Endothelial cell of umbilical vein (primary cell): ENCODE measurements at regions not wholly inside any gene's neighbourhood (a gene's known extent, or its start where the extent isn't known, plus 50 kb on each side); places are given as distances from the start of the nearest gene placed in this dataset.

Experiments used
- BruUV-seq: library from RNA; stranded (reverse); fragments of 400-500 nt; replicated peaks from 2 replicates; lab custom pipeline; 2021; lab: Mats Ljungman, UMichigan
- CTCF ChIA-PET: fragments of 300-600, 350-600 bp; sonication (Branson Sonifier 250); formaldehyde crosslinking; loops from one replicate; lab custom pipeline; 2021; ENCODE audit warnings: antibody characterized with exemption, inconsistent platforms; lab: Charles Lee
- POLR2A ChIA-PET: fragments of 300-600, 350-600 bp; sonication (Branson Sonifier 250); formaldehyde crosslinking; loops from one replicate; lab custom pipeline; 2021; ENCODE audit warnings: antibody characterized with exemption, inconsistent platforms; lab: Charles Lee
- DNase-seq: peaks from one replicate; pipeline ENCODE4 v3.0.0-alpha.2; 2011; ENCODE audit warnings: low read depth, low spot score
- FAIRE-seq: peaks from 2 replicates; lab custom pipeline; 2011; peaks lifted over from hg19 to GRCh38; lab: Jason Lieb, UNC
- H2AFZ ChIP-seq: 2 replicates; pipeline ENCODE4 v1.6.0; 2012; ENCODE audit warnings: low read depth, low read length, control low read depth, inconsistent platforms
- H3K27ac ChIP-seq: 2 replicates; pipeline ENCODE4 v1.5.1; 2011; ENCODE audit warnings: low read depth, mild to moderate bottlenecking, control low read depth, low read length, moderate library complexity; ENCODE audit not compliant: insufficient read depth
- H3K27me3 ChIP-seq, 2 experiments: 2 replicates each; pipeline versions ENCODE4 v1.6.0 to v1.6.1; 2011; ENCODE audit warnings: low read length in 2 of 2, mixed read lengths in 1 of 2; ENCODE audit not compliant: control insufficient read depth in 2 of 2, insufficient read depth in 2 of 2
- H3K36me3 ChIP-seq, 2 experiments: 2 replicates in 1 of 2; 3 replicates in 1 of 2; pipeline ENCODE4 v1.5.1; 2011; ENCODE audit warnings: low read length in 2 of 2, mild to moderate bottlenecking in 1 of 2, moderate library complexity in 1 of 2; ENCODE audit not compliant: control insufficient read depth in 2 of 2, insufficient read depth in 2 of 2; ENCODE audit errors: extremely low read depth in 1 of 2
- H3K4me1 ChIP-seq: 3 replicates; pipeline ENCODE4 v1.5.1; 2011; ENCODE audit warnings: mild to moderate bottlenecking, low read length; ENCODE audit not compliant: control insufficient read depth, insufficient read depth; ENCODE audit errors: extremely low read depth
- H3K4me2 ChIP-seq: 2 replicates; pipeline ENCODE4 v1.6.1; 2011; ENCODE audit warnings: low read length, control low read depth, mixed read lengths; ENCODE audit not compliant: insufficient read depth
- H3K4me3 ChIP-seq, 3 experiments: fragments of 200-600 bp in 1 of 3; sonication (generic), shearing (Covaris generic) in 1 of 3; replicated peaks in 1 of 3; 2 replicates each; pipeline ENCODE4 v1.5.1; 2011 to 2016; ENCODE audit warnings: control low read depth in 3 of 3, low read length in 3 of 3, mild to moderate bottlenecking in 2 of 3, inconsistent platforms in 1 of 3, low read depth in 1 of 3, moderate library complexity in 1 of 3; ENCODE audit not compliant: insufficient read depth in 1 of 3
- H3K79me2 ChIP-seq: 2 replicates; pipeline ENCODE4 v1.6.0; 2012; ENCODE audit warnings: low read length, inconsistent platforms; ENCODE audit not compliant: control insufficient read depth, insufficient read depth
- H3K9ac ChIP-seq: replicated peaks from 2 replicates; pipeline ENCODE3; 2011; ENCODE audit warnings: low read length, control low read depth; ENCODE audit not compliant: insufficient read depth; ENCODE audit errors: extremely low read depth
- H3K9me1 ChIP-seq: replicated peaks from 3 replicates; pipeline ENCODE4 v1.6.0; 2011; ENCODE audit warnings: mild to moderate bottlenecking, low read length; ENCODE audit not compliant: control insufficient read depth, insufficient read depth; ENCODE audit errors: extremely low read depth
- H3K9me3 ChIP-seq: replicated peaks from 2 replicates; pipeline ENCODE4 v1.5.1; 2012; ENCODE audit warnings: low read length, inconsistent platforms; ENCODE audit not compliant: control insufficient read depth, insufficient read depth
- H4K20me1 ChIP-seq: replicated peaks from 2 replicates; pipeline ENCODE3; 2011; ENCODE audit warnings: mild to moderate bottlenecking, low read length; ENCODE audit not compliant: control insufficient read depth, insufficient read depth; ENCODE audit errors: extremely low read depth
- CTCF ChIP-seq, 2 donors: IDR thresholded peaks; 1 replicate in 1 of 2; 2 replicates in 1 of 2; pipeline ENCODE4 v1.5.1; 2011; ENCODE audit warnings: low read length in 2 of 2, mild to moderate bottlenecking in 2 of 2, moderate library complexity in 2 of 2, control low read depth in 1 of 2, inconsistent platforms in 1 of 2, low read depth in 1 of 2; ENCODE audit not compliant: insufficient read depth in 1 of 2; ENCODE audit errors: extremely low read depth in 1 of 2
- EZH2 ChIP-seq: IDR thresholded peaks from 2 replicates; pipeline ENCODE4 v1.6.1; 2012; ENCODE audit warnings: borderline replicate concordance, low read depth, mild to moderate bottlenecking, moderate library complexity, low read length, inconsistent platforms; ENCODE audit not compliant: severe bottlenecking
- FOS ChIP-seq: IDR thresholded peaks from 2 replicates; pipeline ENCODE4 v1.6.1; 2011; ENCODE audit warnings: mild to moderate bottlenecking, low read length, moderate library complexity, borderline replicate concordance; ENCODE audit not compliant: insufficient read depth
- GATA2 ChIP-seq: IDR thresholded peaks from 2 replicates; pipeline ENCODE4 v1.7.0; 2011; ENCODE audit warnings: low read depth, mild to moderate bottlenecking, moderate library complexity, mixed read lengths, low read length; ENCODE audit not compliant: insufficient read length, insufficient read depth
- JUN ChIP-seq: IDR thresholded peaks from 2 replicates; pipeline ENCODE4 v1.6.1; 2011; ENCODE audit warnings: borderline replicate concordance, low read depth; ENCODE audit not compliant: insufficient read length, insufficient read depth
- MYC ChIP-seq: IDR thresholded peaks from one replicate; pipeline ENCODE4 v1.6.1; 2011; ENCODE audit warnings: mild to moderate bottlenecking, low read depth, low read length
- POLR2AphosphoS5 ChIP-seq: IDR thresholded peaks from 2 replicates; pipeline ENCODE4 v1.6.1; 2012; ENCODE audit warnings: low read depth, mild to moderate bottlenecking, control low read depth, low read length, moderate library complexity; ENCODE audit not compliant: insufficient read depth
- dilution Hi-C: fragments of 300-500 bp; cut with MboI; formaldehyde crosslinking; loops from one replicate; pipeline ENCODE4 v1.15.0; 2019; ENCODE audit warnings: low sequenced_read_pairs; ENCODE audit not compliant: extremely low pct_ligation_motif_present
- intact Hi-C: fragments of 100-400 bp; cut with micrococcal nuclease; formaldehyde crosslinking; loops from one replicate; pipeline ENCODE4 v1.10.0; 2022

- no peak overlapping the region for H3K4me2 ChIP-seq
- intact Hi-C loops (no loop called here), dilution Hi-C loops (no loop called here)
- H4K20me1 ChIP-seq = no peaks in the 10 kb centered on the region
- DNase-seq (no peak), FAIRE-seq (no peak)
- no peak overlapping the region for H3K27ac ChIP-seq
- POLR2A ChIA-PET = no interaction called here
- no peaks in the 10 kb centered on the region for H3K9me1 ChIP-seq
- H3K36me3 ChIP-seq = no peaks in the 10 kb centered on the region
- no peak overlapping the region for H2AFZ ChIP-seq
- H3K4me3 ChIP-seq = no peak overlapping the region
- BruUV-seq = no TSS peak
- no peaks in the 10 kb centered on the region for H3K79me2 ChIP-seq
- no peaks in the 10 kb centered on the region for H3K4me1 ChIP-seq
- CTCF ChIA-PET = interaction anchor here (0.9 to 1.2 kb wide), 2 partner anchors 12 kb away, joined by 3 to 4 read pairs; no protein-coding TSS in a partner anchor
- no peaks in the 10 kb centered on the region for H3K9me3 ChIP-seq
- TF ChIP-seq POLR2AphosphoS5 (no peak), FOS (no peak), GATA2 (no peak), EZH2 (no peak), JUN (no peak), CTCF (IDR thresholded peaks at IDR 0.05; ENCODE audit: extremely low read depth in 1 of 2, insufficient read depth in 1 of 2, low read depth in 1 of 2, low read length in 2 of 2) (no peak), MYC (no peak)
- no peak overlapping the region for H3K9ac ChIP-seq
- H3K27me3 ChIP-seq = no peaks in the 10 kb centered on the region
These were observed 83.2 kb downstream of the RPE65 start for GRCh38 chr1:68366572-68366971.
